ELF-1 (cell line): ENCODE measurements at regions not wholly inside any gene's neighbourhood (a gene's known extent, or its start where the extent isn't known, plus 50 kb on each side); places are given as distances from the start of the nearest gene placed in this dataset.

Experiments
- DNase-seq: peaks from one replicate; pipeline ENCODE4 v3.0.0-alpha.2; 2016; ENCODE audit warnings: low read depth, low spot score

GRCh38 chr13:76795701-76796695, 90.2 kb downstream of the KCTD12 start:
- DNase-seq: no peak

GRCh38 chr13:76792731-76793347, 93.4 kb downstream of the KCTD12 start:
- no peak for DNase-seq

- DNase-seq: no peak
Observed at GRCh38 chr13:76790980-76791819, 95.0 kb downstream of the KCTD12 start.

GRCh38 chr13:76790526-76790925, 95.7 kb downstream of the KCTD12 start:
- no peak for DNase-seq

GRCh38 chr13:76783798-76784197, 102.4 kb downstream of the KCTD12 start:
- peak; percentile 2 for DNase-seq

GRCh38 chr13:76778853-76779252, 107.4 kb downstream of the KCTD12 start:
- no peak for DNase-seq

- no peak for DNase-seq
Observed at GRCh38 chr13:76777096-76777495, 109.1 kb downstream of the KCTD12 start.

- DNase-seq: no peak
Observed at GRCh38 chr13:76775088-76775740, 111.0 kb downstream of the KCTD12 start.

GRCh38 chr13:76773448-76774094, 112.6 kb downstream of the KCTD12 start:
- DNase-seq: no peak

GRCh38 chr13:76772241-76772640, 114.0 kb downstream of the KCTD12 start:
- DNase-seq: no peak

- DNase-seq: no peak
Observed at GRCh38 chr13:76769271-76769791, 116.9 kb downstream of the KCTD12 start.

GRCh38 chr13:76768384-76768783, 117.8 kb downstream of the KCTD12 start:
- DNase-seq: no peak

GRCh38 chr13:76764916-76765315, 121.3 kb downstream of the KCTD12 start:
- no peak for DNase-seq

GRCh38 chr13:76764429-76764828, 121.8 kb downstream of the KCTD12 start:
- DNase-seq: no peak

GRCh38 chr13:76762721-76763120, 123.5 kb downstream of the KCTD12 start:
- no peak for DNase-seq

- DNase-seq: no peak
Observed at GRCh38 chr13:76759877-76760276, 126.3 kb downstream of the KCTD12 start.

GRCh38 chr13:76758738-76759137, 127.5 kb downstream of the KCTD12 start:
- DNase-seq: no peak

- no peak for DNase-seq
Observed at GRCh38 chr13:76758257-76758656, 127.9 kb downstream of the KCTD12 start.

- DNase-seq: no peak
Observed at GRCh38 chr13:76756451-76756850, 129.8 kb downstream of the KCTD12 start.

GRCh38 chr13:76754414-76754813, 131.8 kb downstream of the KCTD12 start:
- DNase-seq: no peak

GRCh38 chr13:76751278-76751677, 134.9 kb downstream of the KCTD12 start:
- no peak for DNase-seq
